GM18868 (cell line): ENCODE measurements at regions not wholly inside any gene's neighbourhood (a gene's known extent, or its start where the extent isn't known, plus 50 kb on each side); places are given as distances from the start of the nearest gene placed in this dataset.

Source experiments
- ATAC-seq: cut with Tn5 transposase; IDR thresholded peaks from one replicate; pipeline ENCODE4 v1.9.1; 2021; ENCODE audit warnings: mild to moderate bottlenecking, moderate library complexity; ENCODE audit not compliant: unreplicated experiment

- ATAC-seq, result no peak
Observed at GRCh38 chr10:4051011-4051640, 266.1 kb upstream of the KLF6 start.

DNA sequence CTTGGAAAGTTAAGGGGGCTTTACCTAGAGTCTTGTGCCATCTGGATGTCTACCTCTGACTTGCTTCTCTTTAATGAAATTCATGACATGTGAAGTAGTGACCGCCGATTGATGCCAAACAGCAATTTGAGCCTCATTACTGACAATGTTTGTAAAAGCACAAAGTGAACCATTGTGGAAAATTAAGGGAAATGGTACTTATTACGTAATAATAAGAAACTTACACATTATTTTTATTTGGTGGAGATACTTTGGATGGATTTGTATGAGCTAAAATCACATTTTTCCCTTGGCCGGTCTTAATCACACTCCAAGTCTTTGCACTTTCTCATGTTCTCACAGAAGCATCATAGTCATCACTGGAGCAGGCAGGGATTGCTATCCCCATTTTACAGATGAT is 265.1 kb upstream of the KLF6 start:
- no peak for ATAC-seq

DNA sequence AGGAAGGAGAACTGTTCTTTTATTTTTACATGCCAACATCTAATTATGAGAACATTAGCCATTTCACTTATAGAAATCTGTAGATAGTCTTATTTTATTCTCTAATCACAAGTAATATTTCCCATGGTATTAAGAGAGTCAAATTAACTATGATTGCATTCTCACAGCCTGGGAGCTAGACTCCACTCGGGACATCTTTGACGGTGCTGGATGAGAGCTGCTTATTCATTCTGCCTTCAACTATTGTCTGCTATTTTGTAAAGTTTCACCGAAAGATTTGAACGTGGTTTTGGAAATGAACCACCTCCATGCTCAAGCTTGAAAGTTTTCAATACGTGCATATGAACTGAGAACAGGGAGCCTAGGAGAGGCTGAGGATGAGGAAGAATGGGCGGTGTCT is 264.3 kb upstream of the KLF6 start:
- ATAC-seq, result no peak

- no peak for ATAC-seq
Observed at GRCh38 chr10:4048236-4048864, 263.3 kb upstream of the KLF6 start.

DNA sequence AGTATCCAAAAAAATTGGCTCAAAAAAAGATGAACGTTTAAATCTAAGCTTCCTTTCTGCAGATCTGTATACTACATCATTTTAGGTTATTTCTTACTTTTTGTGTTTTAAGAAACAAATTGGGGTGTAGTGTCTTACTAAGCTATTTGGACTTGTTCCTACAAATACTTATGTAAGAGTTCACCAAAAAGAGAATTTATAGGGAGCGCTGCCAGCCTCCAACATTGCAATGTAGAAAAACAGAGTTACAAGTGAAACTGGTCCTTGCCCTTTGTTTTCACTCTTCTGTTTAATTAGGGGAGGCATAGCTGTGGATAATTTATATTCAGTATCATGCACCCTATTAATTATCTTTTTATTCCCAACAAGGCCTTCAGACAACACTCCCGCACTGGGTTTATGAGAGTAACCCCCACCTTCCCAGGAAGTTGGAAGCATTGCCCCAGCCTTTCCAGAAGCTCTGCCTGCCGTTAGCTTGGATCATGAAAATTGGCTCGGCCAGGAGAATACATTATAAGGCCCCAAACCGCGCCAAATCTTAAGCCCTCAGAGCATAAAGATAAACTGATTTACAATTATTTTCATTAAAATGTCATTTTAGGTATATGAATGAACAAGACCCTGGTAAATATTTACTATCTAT is 261.8 kb upstream of the KLF6 start:
- no peak for ATAC-seq

DNA sequence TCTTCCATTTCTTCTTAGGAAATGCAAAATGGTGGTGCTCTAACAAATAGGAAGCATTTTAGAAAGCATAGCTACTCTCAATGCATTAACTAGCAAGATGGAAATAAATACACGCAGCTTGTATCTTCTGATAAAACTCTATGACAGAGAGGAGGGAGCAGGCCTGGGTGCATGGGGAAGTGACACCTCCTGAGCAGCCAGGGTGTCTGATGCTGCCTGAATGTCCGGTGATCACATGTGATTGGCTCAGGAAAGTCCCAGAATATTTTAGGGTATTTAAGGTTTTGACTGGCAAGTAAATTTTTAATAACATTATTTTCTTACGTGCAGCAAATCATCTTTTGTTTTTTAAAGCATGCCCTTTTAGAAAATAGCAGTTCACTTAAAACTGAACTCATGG is 261.0 kb upstream of the KLF6 start:
- ATAC-seq, result peak; percentile 92

DNA sequence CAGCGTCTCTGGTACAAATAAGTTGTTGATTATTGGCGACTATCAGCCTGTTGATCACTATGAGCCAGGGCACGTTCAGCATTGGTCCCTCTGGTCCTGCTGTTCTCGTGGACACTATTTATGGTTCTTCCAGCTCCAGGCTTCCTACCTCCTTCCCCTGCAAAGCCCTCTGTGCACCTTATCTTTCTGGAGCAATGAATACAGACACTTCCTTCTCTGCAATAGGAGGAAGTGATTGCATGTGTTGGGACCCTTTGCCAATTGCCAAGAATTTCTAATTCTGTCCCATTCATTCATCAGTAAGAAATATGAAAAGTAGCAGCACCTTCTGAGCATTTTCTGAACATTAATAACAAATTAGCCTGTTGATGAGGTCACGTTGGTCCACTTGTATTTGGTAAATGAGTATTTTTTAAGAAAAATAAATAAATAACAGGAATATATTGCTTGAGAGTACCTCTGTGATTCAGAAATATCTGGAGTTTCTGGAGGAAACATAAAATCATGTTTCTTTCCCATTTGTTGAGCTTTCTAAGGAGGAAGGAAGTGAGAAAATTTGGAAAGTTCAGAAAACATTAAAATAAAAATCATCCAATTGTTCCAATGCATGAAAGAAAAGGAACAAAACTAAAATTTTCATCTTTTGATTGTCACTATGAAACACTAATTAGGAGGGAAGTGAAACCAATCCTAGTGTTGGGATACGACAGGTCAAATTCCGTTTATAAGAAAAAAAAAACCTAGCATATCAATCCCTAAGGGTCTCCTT is 259.1 kb upstream of the KLF6 start:
- no peak for ATAC-seq

GRCh38 chr10:4041635-4042034 is 256.6 kb upstream of the KLF6 start:
- no peak for ATAC-seq

DNA sequence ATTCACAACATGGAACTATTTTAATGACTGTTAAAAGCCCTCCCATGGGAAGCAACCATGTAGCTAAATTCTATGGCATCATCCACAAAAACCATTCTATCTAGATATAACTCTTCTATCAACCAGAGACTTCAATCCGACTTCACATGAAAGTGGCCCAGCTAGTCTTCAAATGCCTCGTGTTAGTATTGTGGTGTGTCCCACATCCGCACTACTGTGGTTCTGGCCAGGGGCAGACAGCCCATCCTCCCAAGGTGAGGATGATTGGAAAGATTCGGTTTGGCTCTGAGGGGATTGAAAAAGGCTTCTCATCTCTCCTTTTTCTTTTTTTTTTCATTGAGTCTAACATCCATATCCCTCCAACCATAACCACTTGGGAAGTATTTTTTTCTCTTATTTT is 253.0 kb upstream of the KLF6 start:
- ATAC-seq, result no peak

DNA sequence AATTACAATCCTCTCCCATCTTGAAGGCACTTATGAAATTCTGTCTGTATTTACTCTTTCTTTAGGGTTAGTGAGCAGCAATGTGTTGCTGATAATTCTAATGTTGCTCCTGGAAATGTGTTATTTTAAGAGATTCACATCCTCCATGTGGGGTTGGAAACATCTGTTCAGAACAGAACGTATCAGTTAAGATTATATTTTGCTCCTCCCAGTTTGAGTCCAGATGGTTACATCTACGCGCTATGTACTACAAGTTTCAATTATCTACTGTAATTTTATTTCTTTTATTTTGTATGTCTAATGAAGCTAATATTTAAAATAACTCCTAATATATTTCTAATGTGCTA is 250.6 kb upstream of the KLF6 start:
- no peak for ATAC-seq

DNA sequence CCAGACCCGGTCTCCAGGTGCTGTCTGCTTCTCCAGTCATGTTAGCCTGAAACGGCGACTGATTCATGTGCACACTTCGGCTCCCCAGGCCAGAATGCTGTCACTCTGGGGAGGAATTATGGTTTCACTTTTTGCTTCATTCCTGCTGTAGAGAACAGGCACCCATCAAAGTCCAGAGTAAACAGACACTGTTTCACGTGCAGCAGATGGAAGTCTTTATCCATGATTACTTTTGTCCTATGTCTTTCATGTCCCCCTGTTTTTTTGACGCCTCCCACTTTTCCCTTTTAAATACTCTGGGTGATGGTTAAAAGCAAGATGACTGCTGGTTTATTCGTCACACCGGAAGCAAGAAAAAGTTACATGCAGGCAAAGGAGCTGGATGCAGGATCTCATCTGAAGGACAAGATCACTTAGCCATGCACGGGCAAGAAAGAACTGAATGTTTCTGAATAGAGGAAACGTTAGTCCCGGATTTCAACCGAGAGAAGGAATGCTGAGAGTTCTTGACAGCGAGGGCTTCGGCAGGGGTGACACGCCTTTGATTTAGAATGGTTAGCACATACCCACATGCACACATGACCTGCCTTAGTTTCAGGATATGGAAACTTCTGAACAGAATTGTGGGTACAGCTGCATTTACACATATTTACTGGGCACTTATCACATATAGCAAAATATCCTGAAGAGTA is 250.0 kb upstream of the KLF6 start:
- no peak for ATAC-seq

DNA sequence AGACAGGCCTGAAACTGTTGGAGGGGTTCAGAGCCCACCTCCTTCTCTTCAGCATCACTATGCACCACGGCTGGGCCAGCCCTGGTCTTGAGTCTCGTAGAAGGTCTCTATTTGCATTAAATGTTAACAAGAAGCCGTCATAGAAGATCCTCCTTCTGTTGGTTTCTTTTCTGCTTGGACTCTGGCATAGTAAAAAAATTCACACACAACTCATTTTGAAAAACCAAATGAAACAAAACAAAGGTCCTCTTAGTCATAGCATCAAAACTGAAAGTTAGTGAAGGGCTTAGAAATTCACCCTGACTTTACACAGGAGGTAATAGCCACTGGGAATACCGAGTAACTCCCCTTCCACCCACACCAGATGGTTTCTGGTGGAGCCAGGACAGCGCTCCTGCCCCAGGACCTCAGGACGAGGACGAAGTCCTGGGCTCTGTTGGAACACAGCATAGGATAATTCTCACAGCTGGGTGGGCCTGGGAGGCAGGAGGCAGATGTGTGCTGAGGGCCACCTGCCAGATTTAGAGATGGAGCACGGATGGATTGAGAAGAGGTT is 248.4 kb upstream of the KLF6 start:
- peak; percentile 90 for ATAC-seq

- no peak for ATAC-seq
Observed at GRCh38 chr10:4029866-4030265, 244.9 kb upstream of the KLF6 start.

- no peak for ATAC-seq
Observed at GRCh38 chr10:4028854-4029583, 244.0 kb upstream of the KLF6 start.

GRCh38 chr10:4028027-4028471 is 243.0 kb upstream of the KLF6 start:
- no peak for ATAC-seq

DNA sequence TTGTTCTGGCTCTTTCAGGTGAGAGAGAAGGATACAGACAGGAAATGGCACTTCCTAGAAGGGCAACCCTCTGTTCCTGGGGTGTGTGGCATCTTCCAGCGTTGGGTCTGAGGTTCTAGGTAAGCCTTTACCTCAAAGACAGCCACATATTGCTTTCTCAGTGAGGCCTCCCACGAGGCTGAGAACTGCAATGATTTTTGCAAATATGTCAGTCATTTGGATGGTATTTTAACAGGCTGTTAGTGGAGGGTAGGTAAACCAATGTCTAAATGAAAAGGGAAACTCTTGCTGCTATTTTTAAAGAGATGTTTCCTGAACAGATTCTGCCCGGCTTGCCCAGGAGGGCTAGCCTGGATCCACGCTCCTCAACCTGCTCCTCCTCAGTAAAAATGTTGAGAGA is 240.3 kb upstream of the KLF6 start:
- no peak for ATAC-seq

GRCh38 chr10:4024516-4025245 is 239.7 kb upstream of the KLF6 start:
- no peak for ATAC-seq

DNA sequence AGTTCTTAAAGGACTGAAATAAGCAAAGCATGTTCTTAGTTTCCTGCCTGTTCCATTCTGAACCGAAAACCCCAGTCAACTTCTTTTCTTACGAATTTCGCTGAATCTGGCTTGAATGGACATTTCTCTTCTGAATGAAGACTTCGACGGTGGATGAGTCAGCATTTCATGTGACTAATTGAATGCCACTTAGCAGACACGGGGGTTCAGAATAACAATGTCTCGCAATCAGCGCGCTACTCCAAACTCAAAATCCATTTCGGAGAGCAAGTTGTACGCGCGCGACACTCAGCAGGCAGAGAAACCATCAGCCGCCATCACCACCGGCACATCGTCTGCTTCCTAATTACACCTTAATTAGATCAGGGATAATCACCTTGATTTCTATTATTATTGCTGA is 239.0 kb upstream of the KLF6 start:
- no peak for ATAC-seq

- ATAC-seq, result no peak
Observed at GRCh38 chr10:4022473-4022872, 237.5 kb upstream of the KLF6 start.

DNA sequence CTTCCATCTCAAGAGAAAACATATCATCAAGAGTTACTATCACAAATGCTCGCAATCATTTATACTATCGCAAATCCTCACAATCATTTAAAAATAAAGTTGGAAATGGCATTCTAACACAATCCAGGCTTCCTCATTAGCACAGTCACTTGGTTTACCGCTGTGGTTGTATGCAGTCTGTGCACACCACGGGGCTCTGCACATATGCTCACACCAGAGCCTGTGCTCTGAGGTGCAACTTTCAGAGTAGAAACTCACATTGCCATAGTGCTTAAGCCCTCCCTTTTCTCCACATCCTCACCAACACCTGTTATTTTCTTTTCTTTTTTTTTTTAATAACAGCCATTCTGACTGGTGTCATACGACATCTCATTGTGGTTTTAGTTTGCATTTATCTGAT is 235.6 kb upstream of the KLF6 start:
- ATAC-seq, result no peak
